OCI-LY7 (cell line): ENCODE measurements at regions not wholly inside any gene's neighbourhood (a gene's known extent, or its start where the extent isn't known, plus 50 kb on each side); places are given as distances from the start of the nearest gene placed in this dataset.

Experiments used
- BruUV-seq: library from RNA; stranded (reverse); fragments of 400-500 nt; replicated peaks from 2 replicates; lab custom pipeline; 2021; lab: Mats Ljungman, UMichigan
- CTCF ChIA-PET: fragments of 300-600 bp; sonication (Branson Sonifier 250); formaldehyde crosslinking; loops from one replicate; lab custom pipeline; 2022; ENCODE audit warnings: antibody characterized with exemption; ENCODE audit not compliant: unreplicated experiment; lab: Charles Lee
- POLR2A ChIA-PET: fragments of 300-600 bp; sonication (Branson Sonifier 250); formaldehyde crosslinking; loops from one replicate; lab custom pipeline; 2022; ENCODE audit warnings: antibody characterized with exemption; lab: Charles Lee
- DNase-seq: peaks from one replicate; pipeline ENCODE4 v3.0.0-alpha.2; 2015; ENCODE audit warnings: low spot score
- H2AFZ ChIP-seq: fragments of 200-600 bp; sonication (generic), shearing (Covaris generic); 2 replicates; pipeline ENCODE4 v1.6.1; 2014; ENCODE audit warnings: mild to moderate bottlenecking, antibody characterized with exemption, low read length, moderate library complexity
- H3K27ac ChIP-seq: fragments of 200-600 bp; sonication (generic); 2 replicates; pipeline ENCODE4 v1.5.1; 2014; ENCODE audit warnings: mixed run types, low read depth, mild to moderate bottlenecking, moderate library complexity, low read length, inconsistent platforms; ENCODE audit not compliant: poor library complexity, severe bottlenecking
- H3K36me3 ChIP-seq: fragments of 200-600 bp; sonication (generic); 2 replicates; pipeline ENCODE4 v1.6.1; 2014; ENCODE audit warnings: mild to moderate bottlenecking, antibody characterized with exemption, low read length, moderate library complexity, mixed read lengths; ENCODE audit not compliant: insufficient read depth
- H3K4me1 ChIP-seq: fragments of 200-600 bp; sonication (generic); 2 replicates; pipeline ENCODE4 v1.5.1; 2014; ENCODE audit warnings: mild to moderate bottlenecking, low read length; ENCODE audit not compliant: insufficient read depth, poor library complexity, severe bottlenecking
- H3K4me2 ChIP-seq: fragments of 200-600 bp; sonication (generic); 2 replicates; pipeline ENCODE4 v1.6.1; 2014; ENCODE audit warnings: mild to moderate bottlenecking, low read length
- H3K4me3 ChIP-seq: fragments of 200-600 bp; sonication (generic); 2 replicates; pipeline ENCODE4 v1.5.1; 2014; ENCODE audit warnings: mild to moderate bottlenecking, low read depth, low read length; ENCODE audit not compliant: poor library complexity, severe bottlenecking
- H3K79me2 ChIP-seq: fragments of 200-600 bp; sonication (generic); 2 replicates; pipeline ENCODE4 v1.6.1; 2016; ENCODE audit warnings: low read depth, mild to moderate bottlenecking, low read length, moderate library complexity, mixed read lengths; ENCODE audit not compliant: insufficient read depth
- H3K9me2 ChIP-seq: fragments of 200-600 bp; sonication (generic); 2 replicates; pipeline ENCODE4 v1.6.1; 2016; ENCODE audit warnings: mild to moderate bottlenecking, low read length, mixed read lengths; ENCODE audit not compliant: insufficient read depth
- H3K9me3 ChIP-seq: fragments of 200-600 bp; sonication (generic); 2 replicates; pipeline ENCODE4 v1.6.1; 2014; ENCODE audit warnings: mild to moderate bottlenecking, mixed run types, low read length, mixed read lengths
- H4K20me1 ChIP-seq: fragments of 200-600 bp; sonication (generic); 2 replicates; pipeline ENCODE4 v1.6.1; 2014; ENCODE audit warnings: mild to moderate bottlenecking, antibody characterized with exemption, low read length, moderate library complexity, mixed read lengths; ENCODE audit not compliant: insufficient read depth
- EZH2phosphoT487 ChIP-seq: fragments of 200-600 bp; sonication (generic); IDR thresholded peaks from 2 replicates; pipeline ENCODE4 v1.6.1; 2018; ENCODE audit warnings: low read depth, borderline replicate concordance, mild to moderate bottlenecking, mixed run types, antibody characterized with exemption, low read length, moderate library complexity, mixed read lengths
- intact Hi-C: fragments of 100-400 bp; cut with micrococcal nuclease; formaldehyde crosslinking; loops from one replicate; pipeline ENCODE4 v1.10.0; 2022; ENCODE audit not compliant: unreplicated experiment
- TF ChIP-seq, protein P1 (sequence below): fragments of 200-600 bp; sonication (generic); conservative IDR thresholded peaks from 2 replicates; pipeline ENCODE4 v1.5.1; 2014; ENCODE audit warnings: mild to moderate bottlenecking, antibody characterized with exemption, low read length, moderate library complexity, mixed read lengths

DNA sequence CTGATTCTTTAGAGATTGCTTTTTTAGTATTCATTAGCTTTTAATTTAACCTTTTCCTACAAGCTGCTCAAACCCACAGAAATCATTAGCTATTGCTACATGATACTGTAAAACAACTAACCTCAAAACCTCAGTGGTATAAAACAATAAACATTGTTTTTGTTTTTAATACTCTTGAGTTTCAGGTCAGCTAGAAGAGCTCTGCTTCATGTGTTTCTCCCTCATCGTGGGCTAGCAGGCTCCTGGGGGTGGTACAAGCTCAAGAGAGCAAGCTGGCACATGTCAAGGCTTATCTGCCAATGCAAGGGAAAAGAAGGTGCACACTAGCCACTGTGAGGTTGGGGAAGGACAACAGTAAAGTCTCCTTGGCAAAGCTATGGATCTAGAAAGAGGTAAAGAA, 232.9 kb upstream of the PHF14 start:
- no TSS peak for BruUV-seq
- H4K20me1 ChIP-seq, result no peaks in the 10 kb centered on the region

DNA sequence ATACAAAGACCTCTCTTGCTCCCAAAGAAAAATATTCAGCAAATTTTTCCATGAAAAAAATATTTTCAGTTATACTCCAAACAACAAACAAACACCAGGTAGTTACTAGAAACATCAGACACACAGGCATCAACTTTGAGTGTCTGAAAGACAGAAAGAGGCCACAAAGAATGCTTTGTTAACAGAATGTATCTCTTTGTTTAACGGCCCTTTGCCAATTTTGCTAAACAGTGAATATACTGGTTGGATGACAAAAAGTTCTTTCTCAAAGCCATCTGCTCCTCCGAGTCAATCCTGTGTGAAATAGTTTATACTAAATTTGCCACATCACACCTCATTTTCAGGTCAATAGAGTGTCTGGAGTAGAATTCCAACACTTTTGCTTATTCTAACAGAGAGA, 216.7 kb upstream of the PHF14 start:
- ChIA-PET CTCF (no interaction called here), POLR2A (no interaction called here)
- H3K27ac ChIP-seq, result no peak overlapping the region
- no peak overlapping the region for H3K4me3 ChIP-seq
- no peaks in the 10 kb centered on the region for H3K79me2 ChIP-seq
- intact Hi-C loops, result no loop called here
- no peaks in the 10 kb centered on the region for H3K4me1 ChIP-seq
- H2AFZ ChIP-seq, result no peak overlapping the region
- H3K9me2 ChIP-seq, result no peaks in the 10 kb centered on the region
- BruUV-seq, result no TSS peak
- H3K36me3 ChIP-seq, result no peaks in the 10 kb centered on the region
- no peak for DNase-seq
- H3K9me3 ChIP-seq, result peaks cover 10% of the 10 kb centered on the region
- TF ChIP-seq, protein P1, sequence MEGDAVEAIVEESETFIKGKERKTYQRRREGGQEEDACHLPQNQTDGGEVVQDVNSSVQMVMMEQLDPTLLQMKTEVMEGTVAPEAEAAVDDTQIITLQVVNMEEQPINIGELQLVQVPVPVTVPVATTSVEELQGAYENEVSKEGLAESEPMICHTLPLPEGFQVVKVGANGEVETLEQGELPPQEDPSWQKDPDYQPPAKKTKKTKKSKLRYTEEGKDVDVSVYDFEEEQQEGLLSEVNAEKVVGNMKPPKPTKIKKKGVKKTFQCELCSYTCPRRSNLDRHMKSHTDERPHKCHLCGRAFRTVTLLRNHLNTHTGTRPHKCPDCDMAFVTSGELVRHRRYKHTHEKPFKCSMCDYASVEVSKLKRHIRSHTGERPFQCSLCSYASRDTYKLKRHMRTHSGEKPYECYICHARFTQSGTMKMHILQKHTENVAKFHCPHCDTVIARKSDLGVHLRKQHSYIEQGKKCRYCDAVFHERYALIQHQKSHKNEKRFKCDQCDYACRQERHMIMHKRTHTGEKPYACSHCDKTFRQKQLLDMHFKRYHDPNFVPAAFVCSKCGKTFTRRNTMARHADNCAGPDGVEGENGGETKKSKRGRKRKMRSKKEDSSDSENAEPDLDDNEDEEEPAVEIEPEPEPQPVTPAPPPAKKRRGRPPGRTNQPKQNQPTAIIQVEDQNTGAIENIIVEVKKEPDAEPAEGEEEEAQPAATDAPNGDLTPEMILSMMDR, result no peak
- no peak for TF ChIP-seq EZH2phosphoT487
- no peaks in the 10 kb centered on the region for H4K20me1 ChIP-seq
- H3K4me2 ChIP-seq, result no peak overlapping the region

More for the DNA sequence above, 232.9 kb upstream of the PHF14 start:
- Histone ChIP-seq H3K4me3 (no peak overlapping the region), H3K79me2 (no peaks in the 10 kb centered on the region), H3K9me3 (no peaks in the 10 kb centered on the region), H3K27ac (no peak overlapping the region), H2AFZ (no peak overlapping the region), H3K4me1 (no peaks in the 10 kb centered on the region), H3K4me2 (no peak overlapping the region), H3K36me3 (no peaks in the 10 kb centered on the region), H3K9me2 (no peaks in the 10 kb centered on the region)
- no peak for DNase-seq
- POLR2A ChIA-PET, result interaction anchor here (0.5 kb wide), 1 partner anchor 139 kb away, joined by 3 read pairs; no protein-coding TSS in a partner anchor
- TF ChIP-seq, protein P1, result no peak
- no peak for TF ChIP-seq EZH2phosphoT487
- CTCF ChIA-PET, result no interaction called here
- intact Hi-C loops, result no loop called here

DNA sequence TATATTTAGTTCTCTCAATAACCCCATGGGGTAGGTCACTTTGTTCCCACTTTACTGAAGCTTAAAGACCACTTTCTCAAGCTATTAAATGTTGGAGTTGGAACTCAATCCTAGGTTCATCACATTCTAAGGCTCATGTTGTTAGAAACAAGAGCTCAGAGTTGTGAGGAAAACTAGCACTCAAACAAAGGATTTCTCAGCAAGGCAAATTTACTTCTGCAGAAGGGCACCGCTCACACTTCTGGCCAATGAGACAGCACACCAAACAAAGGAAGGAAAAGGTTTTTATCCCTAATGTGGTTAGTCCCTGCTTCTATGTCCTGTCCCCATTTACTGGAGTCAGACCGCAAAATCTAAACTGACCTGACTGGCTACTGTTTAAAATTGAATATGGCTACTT, 214.6 kb upstream of the PHF14 start:
- Histone ChIP-seq H3K4me2 (no peak overlapping the region), H3K4me1 (no peaks in the 10 kb centered on the region), H3K9me3 (peaks cover 10% of the 10 kb centered on the region), H3K79me2 (no peaks in the 10 kb centered on the region), H2AFZ (no peak overlapping the region), H3K36me3 (no peaks in the 10 kb centered on the region), H3K27ac (no peak overlapping the region), H3K9me2 (no peaks in the 10 kb centered on the region; the same call in 1 of the 2 replicates), H3K4me3 (no peak overlapping the region), H4K20me1 (no peaks in the 10 kb centered on the region)
- no peak for DNase-seq
- TF ChIP-seq, protein P1, result no peak
- no peak for TF ChIP-seq EZH2phosphoT487
- no TSS peak for BruUV-seq
- POLR2A ChIA-PET, result no interaction called here
- intact Hi-C loops, result no loop called here
- CTCF ChIA-PET, result no interaction called here
